Adrenal gland (tissue), 9 donors: ENCODE measurements at regions not wholly inside any gene's neighbourhood (a gene's known extent, or its start where the extent isn't known, plus 50 kb on each side); places are given as distances from the start of the nearest gene placed in this dataset.

Experiments used
- DNase-seq, 7 donors: peaks; one replicate each; pipeline ENCODE4 v3.0.0-alpha.2; 2019 to 2020
- H3K27ac ChIP-seq, 5 donors: fragments of 200-600 bp; sonication (generic) in 4 of 5; 1 replicate in 3 of 5; 2 replicates in 2 of 5; pipeline versions ENCODE4 v1.5.1 to v1.8.0; 2016 to 2020; ENCODE audit warnings: mild to moderate bottlenecking in 1 of 5
- H3K27me3 ChIP-seq: fragments of 200-600 bp; 2 replicates; pipeline ENCODE4 v1.8.0; 2021
- H3K36me3 ChIP-seq, 2 donors: fragments of 200-600 bp; replicated peaks in 1 of 2; 1 replicate in 1 of 2; 2 replicates in 1 of 2; pipeline versions ENCODE4 v1.5.1 to v1.8.0; 2018 to 2022
- H3K4me1 ChIP-seq, 2 donors: fragments of 200-600 bp; replicated peaks in 1 of 2; 1 replicate in 1 of 2; 2 replicates in 1 of 2; pipeline versions ENCODE4 v1.5.1 to v1.8.0; 2018 to 2021
- H3K4me3 ChIP-seq, 4 donors: fragments of 200-600 bp; sonication (generic) in 3 of 4; one replicate each; pipeline ENCODE4 v1.5.1; 2016 to 2018
- H3K9me3 ChIP-seq, 3 donors: fragments of 200-600 bp; sonication (generic) in 1 of 3; replicated peaks in 1 of 3; 1 replicate in 2 of 3; 2 replicates in 1 of 3; pipeline versions ENCODE4 v1.5.1 to v1.8.0; 2016 to 2021
- CTCF ChIP-seq, 6 experiments: fragments of 450-650 bp in 4 of 6; fragments of 200-600 bp in 2 of 6; sonication (generic) in 1 of 6; IDR thresholded peaks; 1 replicate in 5 of 6; 2 replicates in 1 of 6; pipeline versions ENCODE4 v1.5.1 to v1.8.0; 2016 to 2021; ENCODE audit warnings: antibody characterized with exemption in 6 of 6, mild to moderate bottlenecking in 2 of 6, moderate library complexity in 1 of 6
- POLR2A ChIP-seq, 2 donors: fragments of 450-650 bp; IDR thresholded peaks; one replicate each; pipeline ENCODE4 v1.6.1; 2017; ENCODE audit warnings: antibody characterized with exemption in 2 of 2, mild to moderate bottlenecking in 2 of 2, moderate library complexity in 1 of 2
- WGBS, 4 donors: extraction: QIAGEN DNeasy Blood & Tissue Kit in 2 of 4; methylation state at CpG; one replicate each; pipeline versions ENCODE4 v1.1.5 to v1.1.7; 2013 to 2017; 5-methylcytosine and 5-hydroxymethylcytosine counted together
- intact Hi-C, 2 donors: fragments of 100-400 bp; cut with DNase I; formaldehyde crosslinking; loops; one replicate each; pipeline versions ENCODE4 v1.14.1 to v1.15.0; 2022 to 2023
- donor health status: healthy with polysubstance abuse.
- donor health status: Bipolar disorder and iron deficiency.
- donor health status: DM: yes; HTN: yes; CAD: no.
- donor health status: DM: no; HTN: no; CAD: no.
- donor health status: DM: no; HTN: no; CAD: no.

GRCh38 chr14:38973083-38973700, 129.8 kb downstream of the SEC23A start:
- TF ChIP-seq POLR2A (IDR thresholded peaks at IDR 0.05) (no peak), CTCF (IDR thresholded peaks at IDR 0.05) (no peak)
- Histone ChIP-seq H3K27me3 (no peaks in the 10 kb centered on the region), H3K9me3 (no peaks in the 10 kb centered on the region), H3K36me3 (no peaks in the 10 kb centered on the region), H3K27ac (no peak overlapping the region), H3K4me1 (no peaks in the 10 kb centered on the region), H3K4me3 (no peak overlapping the region)
- intact Hi-C loops, result no loop called here
- DNase-seq, result no peak
- WGBS, 4 donors, result 42 to 76% (median 67%) methylated on average over 2 of the region's 2 CpGs

GRCh38 chr14:38972511-38972910, 130.5 kb downstream of the SEC23A start:
- DNase-seq, result no peak
- Histone ChIP-seq H3K4me1 (no peaks in the 10 kb centered on the region), H3K36me3 (no peaks in the 10 kb centered on the region), H3K27ac (no peak overlapping the region), H3K27me3 (no peaks in the 10 kb centered on the region), H3K4me3 (no peak overlapping the region), H3K9me3 (no peaks in the 10 kb centered on the region)
- no peak for TF ChIP-seq CTCF (IDR thresholded peaks at IDR 0.05)
- TF ChIP-seq POLR2A (IDR thresholded peaks at IDR 0.05), result no peak
- intact Hi-C loops, result no loop called here
- WGBS, 4 donors, result 77 to 91% (median 89%) methylated on average over 3 of the region's 3 CpGs

- H3K36me3 ChIP-seq, result no peaks in the 10 kb centered on the region
- H3K4me1 ChIP-seq, result no peaks in the 10 kb centered on the region
- intact Hi-C loops, result no loop called here
- H3K27ac ChIP-seq, result no peak overlapping the region
- H3K4me3 ChIP-seq, result no peak overlapping the region
- no peaks in the 10 kb centered on the region for H3K9me3 ChIP-seq
- 82 to 91% (median 85%) methylated on average over 8 to 9 of the region's 9 CpGs for WGBS, 4 donors
- DNase-seq, result no peak
- H3K27me3 ChIP-seq, result no peaks in the 10 kb centered on the region
- TF ChIP-seq CTCF (IDR thresholded peaks at IDR 0.05) (no peak), POLR2A (IDR thresholded peaks at IDR 0.05) (no peak)
Observed at GRCh38 chr14:38971258-38971921, 131.6 kb downstream of the SEC23A start.

- DNase-seq, result no peak
- intact Hi-C loops, result no loop called here
- Histone ChIP-seq H3K9me3 (no peaks in the 10 kb centered on the region), H3K4me3 (no peak overlapping the region), H3K27ac (no peak overlapping the region), H3K4me1 (no peaks in the 10 kb centered on the region), H3K27me3 (no peaks in the 10 kb centered on the region), H3K36me3 (no peaks in the 10 kb centered on the region)
- TF ChIP-seq POLR2A (IDR thresholded peaks at IDR 0.05) (no peak), CTCF (IDR thresholded peaks at IDR 0.05) (no peak)
Observed at GRCh38 chr14:38964630-38965029, 138.4 kb downstream of the SEC23A start.
